22Rv1 (cell line): ENCODE measurements at regions not wholly inside any gene's neighbourhood (a gene's known extent, or its start where the extent isn't known, plus 50 kb on each side); places are given as distances from the start of the nearest gene placed in this dataset.

Source experiments
- CTCF ChIP-seq: fragments of 450-650 bp; IDR thresholded peaks from 2 replicates; pipeline ENCODE4 v1.5.1; 2017; ENCODE audit warnings: mild to moderate bottlenecking
- ZFX ChIP-seq: fragments of 450-650 bp; IDR thresholded peaks from 2 replicates; pipeline ENCODE4 v1.6.1; 2017; ENCODE audit warnings: antibody characterized with exemption, borderline replicate concordance

DNA sequence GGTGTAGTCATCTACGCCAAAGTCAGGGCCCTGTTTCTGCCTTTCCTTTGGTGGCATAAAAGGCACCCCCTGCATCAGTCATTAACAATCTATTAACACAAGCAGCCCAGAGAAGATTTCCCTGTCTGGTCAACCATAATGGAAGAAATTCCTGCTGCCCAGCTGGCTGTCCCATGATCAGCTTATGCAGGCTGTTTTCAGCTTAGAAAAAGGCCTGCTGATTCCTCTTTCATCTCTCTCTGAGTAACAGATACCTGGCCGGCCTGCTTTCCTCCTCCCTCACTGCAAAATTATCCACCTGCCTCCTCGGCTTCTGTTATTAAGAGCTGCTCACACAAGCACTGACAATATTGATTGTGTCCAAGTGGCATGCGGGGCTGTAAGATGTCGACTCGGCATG lies 70.3 kb upstream of the MMP2 start:
- no peak for TF ChIP-seq CTCF
- no peak for TF ChIP-seq ZFX
